ENCODE measurements at regions not wholly inside any gene's neighbourhood (a gene's known extent, or its start where the extent isn't known, plus 50 kb on each side); places are given as distances from the start of the nearest gene placed in this dataset.

GRCh38 chr9:129457325-129457779, 163.5 kb downstream of the C9orf50 start:
- ATAC-seq (ENCODE audit: low FRiP score), result no peak
- TF ChIP-seq, protein P1, sequence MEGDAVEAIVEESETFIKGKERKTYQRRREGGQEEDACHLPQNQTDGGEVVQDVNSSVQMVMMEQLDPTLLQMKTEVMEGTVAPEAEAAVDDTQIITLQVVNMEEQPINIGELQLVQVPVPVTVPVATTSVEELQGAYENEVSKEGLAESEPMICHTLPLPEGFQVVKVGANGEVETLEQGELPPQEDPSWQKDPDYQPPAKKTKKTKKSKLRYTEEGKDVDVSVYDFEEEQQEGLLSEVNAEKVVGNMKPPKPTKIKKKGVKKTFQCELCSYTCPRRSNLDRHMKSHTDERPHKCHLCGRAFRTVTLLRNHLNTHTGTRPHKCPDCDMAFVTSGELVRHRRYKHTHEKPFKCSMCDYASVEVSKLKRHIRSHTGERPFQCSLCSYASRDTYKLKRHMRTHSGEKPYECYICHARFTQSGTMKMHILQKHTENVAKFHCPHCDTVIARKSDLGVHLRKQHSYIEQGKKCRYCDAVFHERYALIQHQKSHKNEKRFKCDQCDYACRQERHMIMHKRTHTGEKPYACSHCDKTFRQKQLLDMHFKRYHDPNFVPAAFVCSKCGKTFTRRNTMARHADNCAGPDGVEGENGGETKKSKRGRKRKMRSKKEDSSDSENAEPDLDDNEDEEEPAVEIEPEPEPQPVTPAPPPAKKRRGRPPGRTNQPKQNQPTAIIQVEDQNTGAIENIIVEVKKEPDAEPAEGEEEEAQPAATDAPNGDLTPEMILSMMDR (IDR thresholded peaks at IDR 0.05), result no peak
- no peak for DNase-seq (ENCODE audit: low spot score)

DNA sequence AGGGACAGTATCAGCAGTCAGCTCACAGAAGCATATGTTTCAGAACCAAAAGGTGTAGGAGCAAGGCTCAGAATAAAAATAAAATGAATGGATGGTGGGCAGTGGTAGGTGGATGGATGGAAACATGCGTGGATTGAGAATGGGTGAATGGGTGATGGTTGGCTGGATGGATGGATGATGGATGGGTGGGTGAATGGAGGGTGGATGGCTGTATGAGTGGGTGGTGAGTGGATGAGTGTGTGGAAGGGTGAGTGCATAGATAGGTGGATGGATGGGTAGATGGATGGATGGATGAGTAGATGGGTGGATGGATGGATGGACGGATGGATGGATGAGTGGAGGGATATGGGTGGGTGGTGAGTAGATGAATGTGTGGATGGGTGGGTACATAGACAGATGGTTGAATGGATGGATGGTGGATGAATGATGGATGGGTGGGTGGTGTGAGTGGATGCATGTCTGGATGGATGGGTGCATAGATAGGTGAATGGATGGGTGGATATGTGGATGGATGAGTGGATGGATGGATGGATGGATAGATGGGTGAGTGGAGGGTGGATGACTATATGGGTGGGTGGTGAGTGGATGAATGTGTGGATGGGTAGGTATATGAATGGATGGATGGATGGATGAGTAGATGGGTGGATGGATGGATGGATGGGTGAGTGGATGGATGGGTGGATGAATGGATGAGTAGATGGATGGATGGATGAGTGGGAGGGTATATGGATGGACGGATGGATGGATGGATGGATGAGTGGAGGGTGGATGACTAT, 164.2 kb downstream of the C9orf50 start:
- TF ChIP-seq, protein P1 (IDR thresholded peaks at IDR 0.05), result no peak
- DNase-seq (ENCODE audit: low spot score), result no peak

GRCh38 chr9:129455151-129455995, 165.5 kb downstream of the C9orf50 start:
- no peak for DNase-seq (ENCODE audit: low spot score)
- TF ChIP-seq, protein P1 (IDR thresholded peaks at IDR 0.05), result no peak
- no peak for ATAC-seq (ENCODE audit: low FRiP score)

More for the DNA sequence above, 164.2 kb downstream of the C9orf50 start:
- ATAC-seq (ENCODE audit: low FRiP score), result no peak

DNA sequence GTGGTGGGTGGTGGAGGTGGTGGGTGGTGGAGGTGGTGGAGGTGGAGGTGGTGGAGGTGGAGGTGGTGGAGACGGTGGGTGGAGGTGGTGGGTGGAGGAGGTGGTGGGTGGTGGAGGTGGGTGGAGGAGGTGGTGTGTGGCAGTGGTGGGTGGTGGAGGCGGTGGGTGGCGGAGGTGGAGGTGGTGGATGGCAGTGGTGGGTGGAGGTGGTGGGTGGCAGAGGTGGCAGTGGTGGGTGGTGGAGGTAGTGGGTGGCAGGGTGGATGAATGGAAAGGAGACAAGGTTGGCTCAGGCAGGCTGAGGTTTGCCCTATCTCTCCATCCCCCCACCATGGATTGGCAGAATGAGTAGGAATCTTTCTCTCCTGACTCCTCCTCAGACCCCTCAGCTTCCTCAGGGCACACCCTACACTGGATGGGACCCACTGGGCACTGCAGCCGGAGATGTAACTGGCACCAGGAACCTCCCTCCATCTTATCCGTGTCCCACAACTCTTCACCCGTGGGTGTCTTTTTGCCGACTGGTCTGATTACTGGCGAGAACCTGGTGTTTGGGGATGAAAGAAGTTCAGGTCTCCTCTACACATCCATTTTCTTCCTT, 166.3 kb downstream of the C9orf50 start:
- TF ChIP-seq, protein P1 (IDR thresholded peaks at IDR 0.05), result no peak
- ATAC-seq (ENCODE audit: low FRiP score) (no peak), DNase-seq (ENCODE audit: low spot score) (no peak)

DNA sequence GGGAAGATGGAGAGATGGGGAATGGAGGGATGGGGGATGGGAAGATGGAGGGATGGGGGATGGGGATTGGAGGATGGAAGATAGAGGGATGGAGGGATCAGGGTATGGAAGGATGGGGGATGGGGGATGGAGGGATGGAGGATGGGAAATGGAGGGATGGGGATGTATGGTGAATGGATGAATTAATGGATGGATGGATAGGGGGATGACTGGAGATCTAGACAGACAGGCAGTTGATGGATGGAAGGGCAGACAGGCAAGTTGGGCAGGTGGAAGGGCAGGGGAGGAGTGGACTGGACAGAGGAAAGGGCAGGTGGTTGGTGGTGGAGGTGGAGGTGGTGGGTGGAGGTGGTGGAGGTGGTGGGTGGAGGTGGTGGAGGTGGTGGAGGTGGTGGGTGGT, 167.2 kb downstream of the C9orf50 start:
- ATAC-seq (ENCODE audit: low FRiP score), result no peak
- no peak for DNase-seq (ENCODE audit: low spot score)
- TF ChIP-seq, protein P1 (IDR thresholded peaks at IDR 0.05), result no peak

- ATAC-seq (ENCODE audit: low FRiP score) (no peak), DNase-seq (ENCODE audit: low spot score) (no peak)
- TF ChIP-seq, protein P1 (IDR thresholded peaks at IDR 0.05), result no peak
Observed at GRCh38 chr9:129451669-129452068, 169.2 kb downstream of the C9orf50 start.
